Nephron progenitor cell (in vitro differentiated cells): ENCODE measurements at regions not wholly inside any gene's neighbourhood (a gene's known extent, or its start where the extent isn't known, plus 50 kb on each side); places are given as distances from the start of the nearest gene placed in this dataset.
"Not testable (repeated sequence)": the region's sequence is repeated elsewhere in the genome, so short reads cannot be mapped to it uniquely, and the experiment has no call there.

Experiments
- DNase-seq: peaks from one replicate; pipeline ENCODE4 v3.0.0; 2021
- H3K27ac Mint-ChIP-seq: 2 replicates; pipeline ENCODE4 v1.8.0; 2021; ENCODE audit warnings: mild to moderate bottlenecking, moderate library complexity, mixed read lengths
- H3K27me3 Mint-ChIP-seq: 2 replicates; pipeline ENCODE4 v1.8.0; 2021; ENCODE audit warnings: mild to moderate bottlenecking, low read depth, mixed read lengths; ENCODE audit not compliant: poor library complexity
- H3K36me3 Mint-ChIP-seq: 2 replicates; pipeline ENCODE4 v1.8.0; 2021; ENCODE audit warnings: low read depth, mixed read lengths
- H3K4me1 Mint-ChIP-seq: 2 replicates; pipeline ENCODE4 v1.8.0; 2021; ENCODE audit warnings: mixed read lengths
- H3K4me3 Mint-ChIP-seq: 2 replicates; pipeline ENCODE4 v1.8.0; 2021; ENCODE audit warnings: mild to moderate bottlenecking, moderate library complexity, mixed read lengths
- H3K9me3 Mint-ChIP-seq: 2 replicates; pipeline ENCODE4 v1.8.0; 2021; ENCODE audit warnings: mild to moderate bottlenecking, moderate library complexity, mixed read lengths
- CTCF ChIP-seq: fragments of 200-600 bp; sonication (generic); IDR thresholded peaks from 2 replicates; pipeline ENCODE4 v1.5.0; 2021; ENCODE audit warnings: antibody characterized with exemption

GRCh38 chr12:102317155-102317554, 119.5 kb upstream of the PMCH start:
- TF ChIP-seq CTCF: no peak
- Mint-ChIP-seq H3K36me3 (peaks cover 6% of the 10 kb centered on the region), H3K9me3 (peaks cover 19% of the 10 kb centered on the region), H3K4me3 (no peak overlapping the region), H3K27ac (no peak overlapping the region), H3K27me3 (no peaks in the 10 kb centered on the region), H3K4me1 (peaks cover 5% of the 10 kb centered on the region)
- DNase-seq: no peak

- Mint-ChIP-seq H3K4me1 (peaks cover 5% of the 10 kb centered on the region), H3K27me3 (no peaks in the 10 kb centered on the region)
Observed at GRCh38 chr12:102316723-102317122, 119.1 kb upstream of the PMCH start.

GRCh38 chr12:102314821-102315220, 117.2 kb upstream of the PMCH start:
- peaks cover 22% of the 10 kb centered on the region for H3K9me3 Mint-ChIP-seq
- H3K36me3 Mint-ChIP-seq: peaks cover 6% of the 10 kb centered on the region
- TF ChIP-seq CTCF: no peak
- no peaks in the 10 kb centered on the region for H3K27me3 Mint-ChIP-seq
- DNase-seq: no peak
- H3K4me1 Mint-ChIP-seq: peaks cover 5% of the 10 kb centered on the region
- no peak overlapping the region for H3K4me3 Mint-ChIP-seq
- no peak overlapping the region for H3K27ac Mint-ChIP-seq

More at GRCh38 chr12:102316723-102317122, 119.1 kb upstream of the PMCH start:
- no peak for TF ChIP-seq CTCF
- Mint-ChIP-seq H3K9me3 (peaks cover 23% of the 10 kb centered on the region), H3K36me3 (peaks cover 6% of the 10 kb centered on the region), H3K27ac (no peak overlapping the region), H3K4me3 (no peak overlapping the region)
- DNase-seq: no peak

- H3K27ac Mint-ChIP-seq, H3K36me3 Mint-ChIP-seq, H3K4me1 Mint-ChIP-seq, H3K27me3 Mint-ChIP-seq, H3K4me3 Mint-ChIP-seq, DNase-seq: not testable (repeated sequence)
- peaks cover 25% of the 10 kb centered on the region for H3K9me3 Mint-ChIP-seq
Observed at GRCh38 chr12:102313116-102313971, 115.7 kb upstream of the PMCH start.

GRCh38 chr12:102305486-102305885, 107.9 kb upstream of the PMCH start:
- H3K27me3 Mint-ChIP-seq: peaks cover 3% of the 10 kb centered on the region
- TF ChIP-seq CTCF: no peak
- H3K36me3 Mint-ChIP-seq: peaks cover 13% of the 10 kb centered on the region
- H3K27ac Mint-ChIP-seq: no peak overlapping the region
- no peak for DNase-seq
- peaks cover 53% of the 10 kb centered on the region for H3K9me3 Mint-ChIP-seq
- no peak overlapping the region for H3K4me3 Mint-ChIP-seq
- H3K4me1 Mint-ChIP-seq: no peaks in the 10 kb centered on the region

GRCh38 chr12:102304667-102305066, 107.0 kb upstream of the PMCH start:
- DNase-seq, H3K27ac Mint-ChIP-seq, H3K4me1 Mint-ChIP-seq, H3K27me3 Mint-ChIP-seq, H3K4me3 Mint-ChIP-seq: not testable (repeated sequence)
- peaks cover 14% of the 10 kb centered on the region for H3K36me3 Mint-ChIP-seq
- H3K9me3 Mint-ChIP-seq: peaks cover 57% of the 10 kb centered on the region

- peaks cover 14% of the 10 kb centered on the region for H3K36me3 Mint-ChIP-seq
Observed at GRCh38 chr12:102302553-102302952, 104.9 kb upstream of the PMCH start.

More at GRCh38 chr12:102302553-102302952, 104.9 kb upstream of the PMCH start:
- no peak for TF ChIP-seq CTCF
- Mint-ChIP-seq H3K9me3 (peaks cover 56% of the 10 kb centered on the region), H3K27me3 (peaks cover 3% of the 10 kb centered on the region), H3K4me1 (no peaks in the 10 kb centered on the region), H3K27ac (no peak overlapping the region), H3K4me3 (no peak overlapping the region)
- DNase-seq: no peak
